Lung microvascular endothelial cell (primary cell): ENCODE measurements at regions not wholly inside any gene's neighbourhood (a gene's known extent, or its start where the extent isn't known, plus 50 kb on each side); places are given as distances from the start of the nearest gene placed in this dataset.
"Not testable (repeated sequence)": the region's sequence is repeated elsewhere in the genome, so short reads cannot be mapped to it uniquely, and the experiment has no call there.

Experiments used
- DNase-seq, 2 donors: peaks; one replicate each; pipeline versions ENCODE4 v3.0.0 to v3.0.0-alpha.2; 2010; ENCODE audit warnings: low read depth in 2 of 2

GRCh38 chr3:159756279-159757207, 232.1 kb upstream of the IL12A start:
- DNase-seq, result not testable (repeated sequence)

GRCh38 chr3:159757341-159758060, 231.1 kb upstream of the IL12A start:
- DNase-seq, result no peak

- no peak for DNase-seq
Observed at GRCh38 chr3:159760046-159760445, 228.6 kb upstream of the IL12A start.

GRCh38 chr3:159761369-159761768, 227.3 kb upstream of the IL12A start:
- DNase-seq, result peak; percentile 51 to 73

- DNase-seq, result peak in 1 of 2 donors; percentile 9
Observed at GRCh38 chr3:159761848-159762635, 226.6 kb upstream of the IL12A start.

- peak; percentile 97 to 99 for DNase-seq
Observed at GRCh38 chr3:159763011-159763601, 225.5 kb upstream of the IL12A start.

GRCh38 chr3:159763602-159764489, 224.8 kb upstream of the IL12A start:
- peak; percentile 83 to 90 for DNase-seq

GRCh38 chr3:159764490-159765029, 224.1 kb upstream of the IL12A start:
- DNase-seq, result no peak

GRCh38 chr3:159765030-159765859, 223.4 kb upstream of the IL12A start:
- DNase-seq, result peak; percentile 76 to 94

- DNase-seq, result no peak
Observed at GRCh38 chr3:159765860-159766294, 222.8 kb upstream of the IL12A start.

GRCh38 chr3:159766563-159767185, 222.0 kb upstream of the IL12A start:
- peak; percentile 60 to 68 for DNase-seq

- DNase-seq, result no peak
Observed at GRCh38 chr3:159770998-159771397, 217.6 kb upstream of the IL12A start.

GRCh38 chr3:159771865-159772611, 216.6 kb upstream of the IL12A start:
- DNase-seq, result no peak

GRCh38 chr3:159773706-159774105, 214.9 kb upstream of the IL12A start:
- no peak for DNase-seq

GRCh38 chr3:159775372-159775961, 213.2 kb upstream of the IL12A start:
- DNase-seq, result peak; percentile 72 to 90

- no peak for DNase-seq
Observed at GRCh38 chr3:159776779-159777178, 211.9 kb upstream of the IL12A start.

- peak in 1 of 2 donors; percentile 64 for DNase-seq
Observed at GRCh38 chr3:159779883-159780282, 208.8 kb upstream of the IL12A start.
